ENCODE measurements at regions not wholly inside any gene's neighbourhood (a gene's known extent, or its start where the extent isn't known, plus 50 kb on each side); places are given as distances from the start of the nearest gene placed in this dataset.
"Not testable (repeated sequence)": the region's sequence is repeated elsewhere in the genome, so short reads cannot be mapped to it uniquely, and the experiment has no call there.

DNA sequence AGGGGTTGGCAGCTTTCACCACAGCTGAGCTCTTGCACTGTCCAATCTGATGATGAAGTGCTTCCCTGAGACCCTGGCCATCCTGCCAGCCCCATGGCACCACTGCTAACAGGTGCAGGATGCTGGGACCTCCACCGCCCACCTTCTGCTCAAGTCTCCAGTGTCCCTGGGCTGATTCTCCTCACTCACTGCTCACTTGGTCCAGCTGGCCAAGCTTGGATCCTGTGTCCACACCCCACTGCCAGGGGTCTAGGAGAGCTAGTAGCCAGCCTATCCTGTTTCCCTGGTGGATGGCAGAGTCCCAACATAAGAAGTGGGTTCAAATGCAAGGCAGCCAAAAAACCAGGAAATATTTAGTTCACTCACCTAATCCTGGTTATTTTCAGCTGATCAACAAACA is 217.2 kb upstream of the IRF2BP2 start:
- Histone ChIP-seq H3K36me3 (ENCODE audit: control insufficient read depth, insufficient read depth, low read length) (no peaks in the 10 kb centered on the region), H3K27me3 (ENCODE audit: control insufficient read depth, insufficient read depth, low read length) (no peaks in the 10 kb centered on the region), H3K27ac (ENCODE audit: low read length) (no peak overlapping the region), H3K4me3 (ENCODE audit: low read length) (no peak overlapping the region), H3K9me3 (ENCODE audit: control insufficient read depth, insufficient read depth, low read length) (no peaks in the 10 kb centered on the region), H3K4me1 (ENCODE audit: control insufficient read depth, insufficient read depth, low read length) (no peaks in the 10 kb centered on the region)
- no peak for DNase-seq
- Mint-ChIP-seq H3K27ac (no peak overlapping the region), H3K36me3 (no peaks in the 10 kb centered on the region), H3K4me3 (no peak overlapping the region), H3K27me3 (ENCODE audit: low read depth in 2 of 2) (peaks cover 16 to 29% of the 10 kb centered on the region in 2 donors), H3K4me1 (no peaks in the 10 kb centered on the region), H3K9me3 (no peaks in the 10 kb centered on the region)
- ATAC-seq: no peak
- TF ChIP-seq, protein P1, sequence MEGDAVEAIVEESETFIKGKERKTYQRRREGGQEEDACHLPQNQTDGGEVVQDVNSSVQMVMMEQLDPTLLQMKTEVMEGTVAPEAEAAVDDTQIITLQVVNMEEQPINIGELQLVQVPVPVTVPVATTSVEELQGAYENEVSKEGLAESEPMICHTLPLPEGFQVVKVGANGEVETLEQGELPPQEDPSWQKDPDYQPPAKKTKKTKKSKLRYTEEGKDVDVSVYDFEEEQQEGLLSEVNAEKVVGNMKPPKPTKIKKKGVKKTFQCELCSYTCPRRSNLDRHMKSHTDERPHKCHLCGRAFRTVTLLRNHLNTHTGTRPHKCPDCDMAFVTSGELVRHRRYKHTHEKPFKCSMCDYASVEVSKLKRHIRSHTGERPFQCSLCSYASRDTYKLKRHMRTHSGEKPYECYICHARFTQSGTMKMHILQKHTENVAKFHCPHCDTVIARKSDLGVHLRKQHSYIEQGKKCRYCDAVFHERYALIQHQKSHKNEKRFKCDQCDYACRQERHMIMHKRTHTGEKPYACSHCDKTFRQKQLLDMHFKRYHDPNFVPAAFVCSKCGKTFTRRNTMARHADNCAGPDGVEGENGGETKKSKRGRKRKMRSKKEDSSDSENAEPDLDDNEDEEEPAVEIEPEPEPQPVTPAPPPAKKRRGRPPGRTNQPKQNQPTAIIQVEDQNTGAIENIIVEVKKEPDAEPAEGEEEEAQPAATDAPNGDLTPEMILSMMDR (IDR thresholded peaks at IDR 0.05): no peak
- WGBS (ENCODE audit: insufficient coverage): 92% methylated on average over 1 of the region's 1 CpG
- intact Hi-C loops (cut with micrococcal nuclease): no loop called here

DNA sequence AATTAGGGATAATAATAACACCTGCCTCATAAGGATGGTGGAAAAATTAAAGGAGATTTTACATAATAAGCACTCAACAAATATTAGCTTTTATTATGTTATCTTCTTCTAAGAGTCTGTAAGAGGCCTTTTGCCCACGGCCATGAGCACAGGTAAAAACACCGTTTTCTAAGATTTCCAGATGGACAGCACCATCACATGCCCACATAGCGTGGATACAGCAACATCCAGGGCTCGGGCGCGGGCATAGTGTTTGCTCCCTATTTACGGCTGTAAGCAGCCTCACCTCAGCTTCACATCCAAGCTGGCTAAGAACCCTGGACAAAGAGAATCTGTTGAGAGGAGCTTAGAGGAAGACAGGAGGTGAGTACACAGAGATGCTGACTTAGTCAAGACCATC is 216.4 kb upstream of the IRF2BP2 start:
- Histone ChIP-seq H3K9me3 (ENCODE audit: control insufficient read depth, insufficient read depth, low read length) (no peaks in the 10 kb centered on the region), H3K4me3 (ENCODE audit: low read length) (no peak overlapping the region), H3K27me3 (ENCODE audit: control insufficient read depth, insufficient read depth, low read length) (no peaks in the 10 kb centered on the region), H3K36me3 (ENCODE audit: control insufficient read depth, insufficient read depth, low read length) (no peaks in the 10 kb centered on the region), H3K27ac (ENCODE audit: low read length) (no peak overlapping the region), H3K4me1 (ENCODE audit: control insufficient read depth, insufficient read depth, low read length) (no peaks in the 10 kb centered on the region)
- TF ChIP-seq, protein P1 (IDR thresholded peaks at IDR 0.05): no peak
- intact Hi-C loops (cut with micrococcal nuclease): no loop called here
- no peaks in the 10 kb centered on the region for H3K4me1 Mint-ChIP-seq
- H3K9me3 Mint-ChIP-seq: no peaks in the 10 kb centered on the region
- WGBS (ENCODE audit: insufficient coverage): 93% methylated on average over 7 of the region's 7 CpGs
- DNase-seq: no peak
- H3K27ac Mint-ChIP-seq: no peak overlapping the region
- no peak overlapping the region for H3K4me3 Mint-ChIP-seq
- H3K27me3 Mint-ChIP-seq (ENCODE audit: low read depth in 2 of 2): peaks cover 16 to 21% of the 10 kb centered on the region in 2 donors
- no peaks in the 10 kb centered on the region for H3K36me3 Mint-ChIP-seq
- ATAC-seq: no peak

GRCh38 chr1:234825498-234826165 is 215.7 kb upstream of the IRF2BP2 start:
- Mint-ChIP-seq H3K4me1 (no peaks in the 10 kb centered on the region), H3K4me3 (no peak overlapping the region), H3K27ac (no peak overlapping the region), H3K27me3 (ENCODE audit: low read depth in 2 of 2) (peaks cover 16 to 20% of the 10 kb centered on the region in 2 donors), H3K9me3 (no peaks in the 10 kb centered on the region), H3K36me3 (no peaks in the 10 kb centered on the region)
- WGBS (ENCODE audit: insufficient coverage): 71% methylated on average over 7 of the region's 7 CpGs
- H3K27ac ChIP-seq (ENCODE audit: low read length): no peak overlapping the region
- no peak for ATAC-seq
- no peak for DNase-seq
- H3K9me3 ChIP-seq (ENCODE audit: control insufficient read depth, insufficient read depth, low read length): no peaks in the 10 kb centered on the region
- H3K4me1 ChIP-seq (ENCODE audit: control insufficient read depth, insufficient read depth, low read length): no peaks in the 10 kb centered on the region
- H3K36me3 ChIP-seq (ENCODE audit: control insufficient read depth, insufficient read depth, low read length): no peaks in the 10 kb centered on the region
- no peaks in the 10 kb centered on the region for H3K27me3 ChIP-seq (ENCODE audit: control insufficient read depth, insufficient read depth, low read length)
- H3K4me3 ChIP-seq (ENCODE audit: low read length): no peak overlapping the region
- intact Hi-C loops (cut with micrococcal nuclease): no loop called here
- TF ChIP-seq, protein P1 (IDR thresholded peaks at IDR 0.05): no peak

DNA sequence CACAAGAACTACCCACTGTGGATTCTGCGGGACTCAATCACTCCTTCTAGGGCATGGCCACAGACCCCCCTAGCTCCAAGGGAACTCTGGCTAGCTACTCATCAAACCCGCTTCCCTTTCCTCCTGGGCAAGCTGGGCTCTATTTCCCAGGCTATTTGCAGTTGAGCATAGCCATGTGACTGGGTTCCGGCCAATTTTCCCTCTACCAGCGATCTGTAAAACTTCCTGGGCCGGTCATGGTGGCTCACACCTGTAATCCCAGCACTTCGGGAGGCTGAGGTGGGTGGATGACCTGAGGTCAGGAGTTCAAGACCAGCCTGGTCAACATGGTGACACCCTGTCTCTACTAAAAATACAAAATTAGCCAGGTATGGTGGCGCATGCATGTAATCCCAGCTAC is 214.9 kb upstream of the IRF2BP2 start:
- intact Hi-C loops (cut with micrococcal nuclease); ATAC-seq: not testable (repeated sequence)

More for the DNA sequence above, 214.9 kb upstream of the IRF2BP2 start:
- H3K36me3 Mint-ChIP-seq; H3K27ac ChIP-seq (ENCODE audit: low read length); H3K27ac Mint-ChIP-seq; H3K4me1 ChIP-seq (ENCODE audit: control insufficient read depth, insufficient read depth, low read length); DNase-seq; H3K36me3 ChIP-seq (ENCODE audit: control insufficient read depth, insufficient read depth, low read length); H3K9me3 Mint-ChIP-seq; H3K27me3 ChIP-seq (ENCODE audit: control insufficient read depth, insufficient read depth, low read length); H3K9me3 ChIP-seq (ENCODE audit: control insufficient read depth, insufficient read depth, low read length); H3K4me3 Mint-ChIP-seq; H3K4me3 ChIP-seq (ENCODE audit: low read length); H3K4me1 Mint-ChIP-seq: not testable (repeated sequence)
- H3K27me3 Mint-ChIP-seq (ENCODE audit: low read depth in 2 of 2): peaks cover 10 to 20% of the 10 kb centered on the region in 2 donors
- 99% methylated on average over 7 of the region's 7 CpGs for WGBS (ENCODE audit: insufficient coverage)
